HCT116 (cell line): ENCODE measurements at regions not wholly inside any gene's neighbourhood (a gene's known extent, or its start where the extent isn't known, plus 50 kb on each side); places are given as distances from the start of the nearest gene placed in this dataset.

ENCODE experiments used
- ATAC-seq: fragments of 200-7000 bp; cut with Tn5 transposase; 2 replicates; pipeline ENCODE4 v1.9.1; 2020; ENCODE audit warnings: mild to moderate bottlenecking, moderate library complexity
- BruUV-seq: library from RNA; stranded (reverse); fragments of 400-500 nt; replicated peaks from 2 replicates; lab custom pipeline; 2021; lab: Mats Ljungman, UMichigan
- CTCF ChIA-PET: fragments of 300-600 bp; sonication (Branson Sonifier 250); formaldehyde crosslinking; loops from one replicate; lab custom pipeline; 2021; ENCODE audit warnings: antibody characterized with exemption; lab: Charles Lee
- POLR2A ChIA-PET: fragments of 300-600, 350-600 bp; sonication (Branson Sonifier 250); formaldehyde crosslinking; loops from one replicate; lab custom pipeline; 2021; ENCODE audit warnings: antibody characterized with exemption; lab: Charles Lee
- RAD21 ChIA-PET, 2 experiments: fragments of 300-600 bp; sonication (Branson Sonifier 250); formaldehyde crosslinking; loops; one replicate each; lab custom pipeline; 2023; ENCODE audit warnings: low total read pairs in 2 of 2; ENCODE audit not compliant: uncharacterized antibody in 2 of 2, unreplicated experiment in 2 of 2, low non-redundant PET in 1 of 2; lab: Charles Lee
- DNase-seq: peaks from one replicate; pipeline ENCODE4 v3.0.0-alpha.2; 2010; ENCODE audit warnings: low read depth, low spot score
- H2AFZ ChIP-seq: fragments of 200-600 bp; shearing (Covaris generic), sonication (generic); 2 replicates; pipeline ENCODE4 v1.6.1; 2017; ENCODE audit warnings: low read depth, mixed run types, mixed read lengths, antibody characterized with exemption, low read length; ENCODE audit not compliant: poor library complexity, severe bottlenecking
- H3K27ac ChIP-seq: 2 replicates; pipeline ENCODE4 v1.5.1; 2012; ENCODE audit warnings: low read depth, low read length
- H3K27me3 ChIP-seq: fragments of 200-600 bp; sonication (generic); 2 replicates; pipeline ENCODE4 v1.6.1; 2016; ENCODE audit warnings: mixed run types, low read length, mixed read lengths; ENCODE audit not compliant: insufficient read depth
- H3K36me3 ChIP-seq, 2 experiments: fragments of 200-500 bp in 1 of 2; fragments of 200-600 bp in 1 of 2; sonication (Bioruptor generic) in 1 of 2; sonication (generic) in 1 of 2; 2 replicates each; pipeline versions ENCODE4 v1.5.1 to v1.6.1; 2014 to 2016; ENCODE audit warnings: low read length in 2 of 2, inconsistent platforms in 1 of 2, mixed read lengths in 1 of 2, mixed run types in 1 of 2; ENCODE audit not compliant: insufficient read depth in 2 of 2, control insufficient read depth in 1 of 2
- H3K4me1 ChIP-seq, 2 experiments: fragments of 200-600 bp in 1 of 2; sonication (generic) in 1 of 2; 2 replicates each; pipeline versions ENCODE4 v1.5.1 to v1.6.1; 2012 to 2017; ENCODE audit warnings: low read length in 2 of 2, inconsistent platforms in 1 of 2, mild to moderate bottlenecking in 1 of 2, mixed read lengths in 1 of 2, mixed run types in 1 of 2, moderate library complexity in 1 of 2; ENCODE audit not compliant: insufficient read depth in 2 of 2, control insufficient read depth in 1 of 2
- H3K4me2 ChIP-seq: fragments of 200-600 bp; sonication (generic); 2 replicates; pipeline ENCODE4 v1.6.1; 2017; ENCODE audit warnings: mixed run types, low read length, mixed read lengths
- H3K4me3 ChIP-seq, 2 experiments: fragments of 200-600 bp in 1 of 2; sonication (generic) in 1 of 2; replicated peaks in 1 of 2; 2 replicates each; pipeline ENCODE4 v1.5.1; 2011 to 2016; ENCODE audit warnings: low read length in 2 of 2, control low read depth in 1 of 2, low read depth in 1 of 2, mild to moderate bottlenecking in 1 of 2, mixed read lengths in 1 of 2, mixed run types in 1 of 2
- H3K79me2 ChIP-seq: fragments of 200-600 bp; sonication (generic); 2 replicates; pipeline ENCODE4 v1.6.1; 2017; ENCODE audit warnings: mild to moderate bottlenecking, mixed run types, low read length, moderate library complexity, mixed read lengths; ENCODE audit not compliant: insufficient read depth
- H3K9ac ChIP-seq: fragments of 200-600 bp; sonication (generic); 2 replicates; pipeline ENCODE4 v1.6.1; 2016; ENCODE audit warnings: low read length, mixed read lengths
- H3K9me2 ChIP-seq: fragments of 200-600 bp; sonication (generic), shearing (Covaris generic); 2 replicates; pipeline ENCODE4 v1.6.1; 2017; ENCODE audit warnings: mixed run types, mild to moderate bottlenecking, moderate library complexity; ENCODE audit not compliant: insufficient read depth
- H3K9me3 ChIP-seq, 2 experiments: fragments of 200-500 bp in 1 of 2; fragments of 200-600 bp in 1 of 2; sonication (Bioruptor generic) in 1 of 2; sonication (generic) in 1 of 2; 2 replicates each; pipeline ENCODE4 v1.6.1; 2014 to 2017; ENCODE audit warnings: low read length in 2 of 2, mixed read lengths in 2 of 2, inconsistent platforms in 1 of 2, low read depth in 1 of 2, mild to moderate bottlenecking in 1 of 2, mixed run types in 1 of 2, moderate library complexity in 1 of 2; ENCODE audit not compliant: control insufficient read depth in 1 of 2, insufficient read depth in 1 of 2
- H4K20me1 ChIP-seq: fragments of 200-600 bp; sonication (generic), shearing (Covaris generic); 2 replicates; pipeline ENCODE4 v1.6.1; 2017; ENCODE audit warnings: mixed run types, mild to moderate bottlenecking, moderate library complexity; ENCODE audit not compliant: insufficient read depth
- EZH2 ChIP-seq: fragments of 200-600 bp; sonication (generic); IDR thresholded peaks from 2 replicates; pipeline ENCODE4 v1.6.1; 2017; ENCODE audit warnings: antibody characterized with exemption, mixed run types
- EZH2phosphoT487 ChIP-seq: fragments of 200-600 bp; IDR thresholded peaks from 2 replicates; pipeline ENCODE4 v1.6.1; 2018; ENCODE audit warnings: antibody characterized with exemption, borderline replicate concordance
- POLR2AphosphoS5 ChIP-seq: IDR thresholded peaks from 2 replicates; pipeline ENCODE4 v1.6.1; 2011; ENCODE audit warnings: mild to moderate bottlenecking, low read depth, low read length, moderate library complexity
- RAD21 ChIP-seq: IDR thresholded peaks from 2 replicates; pipeline ENCODE4 v1.6.1; 2012; ENCODE audit warnings: low read depth, mild to moderate bottlenecking
- ZNF274 ChIP-seq: fragments of 200-500 bp; sonication (Bioruptor generic); IDR thresholded peaks from 2 replicates; pipeline ENCODE4 v1.6.1; 2014; ENCODE audit warnings: mild to moderate bottlenecking, low read depth, low read length, inconsistent platforms
- intact Hi-C: fragments of 100-400 bp; cut with micrococcal nuclease; formaldehyde crosslinking; loops from 2 replicates; pipeline ENCODE4 v1.10.0; 2022
- TF ChIP-seq, protein P1 (sequence below), 3 experiments: fragments of 200-600 bp in 1 of 3; sonication (generic) in 1 of 3; IDR thresholded peaks in 2 of 3; conservative IDR thresholded peaks in 1 of 3; 2 replicates each; pipeline ENCODE4 v1.5.1; 2012 to 2017; ENCODE audit warnings: low read depth in 2 of 3, low read length in 2 of 3, antibody characterized with exemption in 1 of 3, borderline replicate concordance in 1 of 3, control low read depth in 1 of 3, mild to moderate bottlenecking in 1 of 3, mixed read lengths in 1 of 3, mixed run types in 1 of 3, moderate library complexity in 1 of 3; ENCODE audit not compliant: insufficient read depth in 1 of 3
- TF ChIP-seq, protein P2 (sequence below): IDR thresholded peaks from 2 replicates; pipeline ENCODE4 v1.6.1; 2012; ENCODE audit warnings: low read depth

- H3K4me3 ChIP-seq: no peak overlapping the region
- no peaks in the 10 kb centered on the region for H3K79me2 ChIP-seq
- no peaks in the 10 kb centered on the region for H3K36me3 ChIP-seq
- no TSS peak for BruUV-seq
- no peak overlapping the region for H3K27ac ChIP-seq
- intact Hi-C loops: no loop called here
- no peak for ATAC-seq
- no peaks in the 10 kb centered on the region for H4K20me1 ChIP-seq
- H3K4me2 ChIP-seq: no peak overlapping the region
- H3K4me1 ChIP-seq: no peaks in the 10 kb centered on the region
- H3K9me2 ChIP-seq: no peaks in the 10 kb centered on the region
- CTCF ChIA-PET: no interaction called here
- POLR2A ChIA-PET: no interaction called here
- RAD21 ChIA-PET: no interaction called here
- no peak overlapping the region for H2AFZ ChIP-seq
- TF ChIP-seq EZH2 (no peak), ZNF274 (no peak), RAD21 (no peak), POLR2AphosphoS5 (no peak), EZH2phosphoT487 (no peak)
- TF ChIP-seq, protein P1, sequence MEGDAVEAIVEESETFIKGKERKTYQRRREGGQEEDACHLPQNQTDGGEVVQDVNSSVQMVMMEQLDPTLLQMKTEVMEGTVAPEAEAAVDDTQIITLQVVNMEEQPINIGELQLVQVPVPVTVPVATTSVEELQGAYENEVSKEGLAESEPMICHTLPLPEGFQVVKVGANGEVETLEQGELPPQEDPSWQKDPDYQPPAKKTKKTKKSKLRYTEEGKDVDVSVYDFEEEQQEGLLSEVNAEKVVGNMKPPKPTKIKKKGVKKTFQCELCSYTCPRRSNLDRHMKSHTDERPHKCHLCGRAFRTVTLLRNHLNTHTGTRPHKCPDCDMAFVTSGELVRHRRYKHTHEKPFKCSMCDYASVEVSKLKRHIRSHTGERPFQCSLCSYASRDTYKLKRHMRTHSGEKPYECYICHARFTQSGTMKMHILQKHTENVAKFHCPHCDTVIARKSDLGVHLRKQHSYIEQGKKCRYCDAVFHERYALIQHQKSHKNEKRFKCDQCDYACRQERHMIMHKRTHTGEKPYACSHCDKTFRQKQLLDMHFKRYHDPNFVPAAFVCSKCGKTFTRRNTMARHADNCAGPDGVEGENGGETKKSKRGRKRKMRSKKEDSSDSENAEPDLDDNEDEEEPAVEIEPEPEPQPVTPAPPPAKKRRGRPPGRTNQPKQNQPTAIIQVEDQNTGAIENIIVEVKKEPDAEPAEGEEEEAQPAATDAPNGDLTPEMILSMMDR (IDR thresholded peaks at IDR 0.05 in 2 of 3, conservative IDR thresholded peaks at IDR 0.05 in 1 of 3; ENCODE audit: borderline replicate concordance in 1 of 3, insufficient read depth in 1 of 3, low read depth in 2 of 3, low read length in 2 of 3): no peak
- TF ChIP-seq, protein P2, sequence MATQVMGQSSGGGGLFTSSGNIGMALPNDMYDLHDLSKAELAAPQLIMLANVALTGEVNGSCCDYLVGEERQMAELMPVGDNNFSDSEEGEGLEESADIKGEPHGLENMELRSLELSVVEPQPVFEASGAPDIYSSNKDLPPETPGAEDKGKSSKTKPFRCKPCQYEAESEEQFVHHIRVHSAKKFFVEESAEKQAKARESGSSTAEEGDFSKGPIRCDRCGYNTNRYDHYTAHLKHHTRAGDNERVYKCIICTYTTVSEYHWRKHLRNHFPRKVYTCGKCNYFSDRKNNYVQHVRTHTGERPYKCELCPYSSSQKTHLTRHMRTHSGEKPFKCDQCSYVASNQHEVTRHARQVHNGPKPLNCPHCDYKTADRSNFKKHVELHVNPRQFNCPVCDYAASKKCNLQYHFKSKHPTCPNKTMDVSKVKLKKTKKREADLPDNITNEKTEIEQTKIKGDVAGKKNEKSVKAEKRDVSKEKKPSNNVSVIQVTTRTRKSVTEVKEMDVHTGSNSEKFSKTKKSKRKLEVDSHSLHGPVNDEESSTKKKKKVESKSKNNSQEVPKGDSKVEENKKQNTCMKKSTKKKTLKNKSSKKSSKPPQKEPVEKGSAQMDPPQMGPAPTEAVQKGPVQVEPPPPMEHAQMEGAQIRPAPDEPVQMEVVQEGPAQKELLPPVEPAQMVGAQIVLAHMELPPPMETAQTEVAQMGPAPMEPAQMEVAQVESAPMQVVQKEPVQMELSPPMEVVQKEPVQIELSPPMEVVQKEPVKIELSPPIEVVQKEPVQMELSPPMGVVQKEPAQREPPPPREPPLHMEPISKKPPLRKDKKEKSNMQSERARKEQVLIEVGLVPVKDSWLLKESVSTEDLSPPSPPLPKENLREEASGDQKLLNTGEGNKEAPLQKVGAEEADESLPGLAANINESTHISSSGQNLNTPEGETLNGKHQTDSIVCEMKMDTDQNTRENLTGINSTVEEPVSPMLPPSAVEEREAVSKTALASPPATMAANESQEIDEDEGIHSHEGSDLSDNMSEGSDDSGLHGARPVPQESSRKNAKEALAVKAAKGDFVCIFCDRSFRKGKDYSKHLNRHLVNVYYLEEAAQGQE: no peak
- no peaks in the 10 kb centered on the region for H3K27me3 ChIP-seq
- no peak overlapping the region for H3K9ac ChIP-seq
- H3K9me3 ChIP-seq: peaks cover 4 to 26% of the 10 kb centered on the region in 2 experiments; a peak in 2 of 4 replicates
- no peak for DNase-seq
Measured at GRCh38 chr5:64026493-64026892, 64.2 kb upstream of the HTR1A start.
